KOPT-K1 (cell line): ENCODE measurements at regions not wholly inside any gene's neighbourhood (a gene's known extent, or its start where the extent isn't known, plus 50 kb on each side); places are given as distances from the start of the nearest gene placed in this dataset.

Experiments used
- H3K27ac ChIP-seq: fragments of 200-600 bp; sonication (generic); 2 replicates; pipeline ENCODE4 v1.5.1; 2016; ENCODE audit warnings: antibody characterized with exemption, mild to moderate bottlenecking, low read depth, low read length; ENCODE audit not compliant: poor library complexity, severe bottlenecking
- H3K36me3 ChIP-seq: fragments of 200-600 bp; sonication (generic); 2 replicates; pipeline ENCODE4 v1.5.1; 2017; ENCODE audit warnings: antibody characterized with exemption, mild to moderate bottlenecking, low read length, moderate library complexity; ENCODE audit not compliant: insufficient read depth
- H3K9me3 ChIP-seq: fragments of 200-600 bp; sonication (generic); 2 replicates; pipeline ENCODE4 v1.5.1; 2017; ENCODE audit warnings: antibody characterized with exemption, low read length, mild to moderate bottlenecking; ENCODE audit not compliant: insufficient read depth, poor library complexity, severe bottlenecking

DNA sequence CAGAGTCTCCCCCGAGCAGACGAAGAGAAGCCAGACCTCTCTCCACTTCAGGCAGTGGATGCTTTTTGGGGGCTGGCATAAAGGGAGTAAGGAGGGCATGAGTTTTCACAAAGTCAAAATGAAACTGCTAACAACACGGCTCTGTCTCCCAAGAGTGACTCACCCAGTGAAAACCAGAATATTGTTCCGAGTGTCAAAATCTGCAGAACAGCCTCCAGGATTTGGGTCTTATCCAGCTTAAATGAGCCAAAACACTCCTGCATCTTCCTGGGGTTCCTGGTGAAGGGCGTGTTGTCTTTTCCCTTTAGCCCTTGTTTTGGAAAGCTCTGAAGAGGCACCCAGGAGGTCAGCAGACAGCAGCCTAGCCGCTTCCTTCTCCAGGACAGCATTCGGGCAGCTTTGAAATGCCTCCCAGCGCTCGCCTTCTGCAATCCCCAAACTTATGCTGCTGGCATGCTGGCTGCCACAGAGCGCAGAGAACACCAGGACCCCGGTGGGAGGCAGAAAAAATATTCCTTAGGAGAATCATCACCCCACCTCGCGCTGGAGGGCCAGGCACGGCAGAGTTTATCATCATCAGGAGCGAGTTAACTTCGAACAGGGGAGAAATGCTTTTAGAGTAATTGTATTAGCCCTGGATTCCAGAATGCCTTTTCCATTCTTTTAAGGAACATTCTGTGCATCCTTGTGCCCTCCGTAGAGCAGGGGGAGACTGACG lies 117.7 kb upstream of the NCOR2 start:
- Histone ChIP-seq H3K36me3 (no peaks in the 10 kb centered on the region), H3K9me3 (no peaks in the 10 kb centered on the region), H3K27ac (no peak overlapping the region)

DNA sequence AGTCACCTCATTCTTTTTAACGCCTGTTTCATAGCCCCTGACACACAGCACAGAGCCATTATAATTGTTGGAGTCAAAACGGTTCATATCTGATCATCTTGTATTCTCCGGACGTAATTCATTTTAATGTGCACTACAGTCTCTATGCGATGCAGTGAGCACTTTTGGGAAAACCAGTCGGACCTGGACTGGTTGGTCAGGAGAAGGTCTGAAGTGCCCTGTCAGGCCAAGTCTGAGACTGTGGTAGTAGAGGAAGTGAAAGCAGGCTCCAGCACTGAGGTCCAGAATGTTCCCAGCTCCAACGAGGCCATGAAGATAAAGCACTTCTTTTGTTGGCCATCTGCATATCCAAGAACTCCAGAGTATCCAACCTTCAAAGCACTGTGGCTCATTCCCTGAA lies 117.1 kb upstream of the NCOR2 start:
- H3K9me3 ChIP-seq: no peaks in the 10 kb centered on the region

DNA sequence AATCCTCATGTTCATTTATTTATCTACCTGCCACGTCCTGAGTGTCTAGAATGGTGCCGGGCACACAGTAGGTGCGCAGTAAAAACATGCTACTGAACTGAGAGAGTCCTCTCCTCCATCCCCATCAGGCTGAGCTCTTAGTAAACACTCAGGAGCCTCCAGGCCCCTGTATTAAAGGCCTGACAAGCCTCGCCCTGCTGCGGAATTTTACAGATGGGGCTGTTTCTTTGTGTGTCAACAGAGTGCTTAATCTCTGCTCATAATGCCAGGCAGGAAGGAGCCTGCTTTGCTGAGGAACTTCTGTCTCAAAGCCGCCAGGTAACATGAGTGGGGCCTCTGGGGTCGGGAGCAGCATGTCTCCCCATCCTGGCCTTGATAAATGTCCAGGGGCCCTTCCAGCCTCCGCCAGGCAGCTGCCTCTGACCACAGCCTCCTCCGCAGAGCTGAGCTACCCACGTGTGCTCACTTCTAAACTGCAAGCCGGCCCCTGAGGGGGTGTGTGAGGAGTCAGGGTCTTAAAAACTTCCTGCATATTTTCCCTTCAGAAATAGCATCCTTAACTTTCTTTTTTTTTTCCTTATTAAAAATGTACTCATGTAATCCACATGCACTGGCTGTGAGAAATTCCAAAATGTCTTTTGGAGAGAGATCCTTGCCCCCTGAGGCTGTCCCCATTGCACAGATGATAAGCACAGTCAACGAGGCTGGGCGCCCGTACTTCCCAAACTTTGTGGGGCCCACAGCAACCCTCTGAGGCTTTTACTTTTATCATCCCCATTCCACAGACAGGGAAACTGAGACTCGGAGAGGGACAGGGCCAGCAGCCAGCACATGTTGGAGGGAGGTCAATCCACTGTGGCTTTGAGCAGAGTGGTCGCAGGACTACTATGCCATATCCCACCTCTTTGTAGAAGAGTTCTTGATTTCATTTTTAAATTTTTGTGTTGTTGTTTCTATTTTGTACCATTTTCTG lies 116.0 kb upstream of the NCOR2 start:
- H3K27ac ChIP-seq: no peak overlapping the region
- H3K36me3 ChIP-seq: no peaks in the 10 kb centered on the region
- H3K9me3 ChIP-seq: no peaks in the 10 kb centered on the region

More for the DNA sequence above, 117.1 kb upstream of the NCOR2 start:
- no peaks in the 10 kb centered on the region for H3K36me3 ChIP-seq
- no peak overlapping the region for H3K27ac ChIP-seq

DNA sequence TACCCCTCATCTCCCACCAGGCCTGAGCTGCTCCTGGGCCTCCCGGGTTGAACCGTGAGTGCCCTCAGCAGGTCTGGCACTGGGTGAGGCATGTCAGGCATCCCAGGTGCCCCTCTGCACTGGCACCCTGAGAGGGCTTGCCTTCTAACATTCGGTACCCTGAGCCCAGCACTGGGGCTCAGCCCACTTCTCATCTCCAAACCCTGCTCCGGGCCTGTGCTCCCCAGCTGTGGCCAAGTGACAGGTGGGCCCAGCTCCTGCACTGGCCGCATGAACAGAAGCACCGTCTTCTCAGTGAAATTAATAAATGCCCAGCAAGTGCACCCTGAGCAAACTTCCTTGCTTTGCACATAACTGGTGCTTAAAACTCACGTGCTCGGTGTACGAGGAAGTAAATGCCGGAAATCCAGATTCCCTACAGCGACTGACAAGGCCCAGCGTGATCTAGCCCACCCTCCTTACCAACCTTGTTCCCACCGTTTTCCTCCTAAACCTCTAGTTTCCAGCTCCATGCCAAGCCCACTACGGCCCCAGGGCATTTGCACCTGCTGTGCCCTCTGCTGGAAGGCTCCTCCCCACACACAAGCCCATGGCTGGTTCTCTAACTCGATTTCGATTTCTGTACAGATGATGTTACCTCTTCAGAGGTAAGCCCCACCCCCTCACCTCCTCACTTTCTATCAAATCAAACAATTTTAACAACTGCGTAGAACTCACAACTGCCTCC lies 115.2 kb upstream of the NCOR2 start:
- H3K27ac ChIP-seq: no peak overlapping the region
- H3K36me3 ChIP-seq: no peaks in the 10 kb centered on the region

DNA sequence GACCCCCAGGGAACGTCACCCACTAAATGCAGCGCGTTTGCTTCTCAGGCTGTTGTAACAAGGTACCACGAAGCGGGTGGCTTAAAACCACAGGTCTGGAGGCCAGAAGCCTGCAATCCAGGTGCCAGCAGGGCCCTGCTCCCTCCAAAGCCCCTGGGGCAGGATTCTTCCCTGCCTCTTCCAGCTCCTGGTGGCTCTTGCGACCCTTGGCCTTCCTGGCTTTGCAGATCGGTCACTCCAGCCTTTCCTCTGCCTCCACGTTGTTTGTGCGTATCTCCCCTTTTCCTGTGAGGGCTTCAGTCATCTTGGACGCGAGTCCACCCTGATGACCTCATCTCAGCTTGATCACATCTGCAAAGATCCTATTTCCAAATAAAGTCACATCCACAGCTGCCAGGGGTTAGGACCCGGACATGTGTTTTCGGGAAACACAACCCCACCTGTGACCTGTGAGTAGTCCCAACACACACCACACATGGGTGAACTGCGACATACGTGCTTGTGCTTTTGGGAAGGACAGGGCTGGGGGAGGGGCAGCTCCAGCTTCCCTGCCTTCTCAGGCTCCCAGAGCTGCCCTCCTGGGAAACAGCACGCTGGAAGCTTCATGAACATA lies 114.5 kb upstream of the NCOR2 start:
- no peaks in the 10 kb centered on the region for H3K9me3 ChIP-seq
- H3K27ac ChIP-seq: no peak overlapping the region
- H3K36me3 ChIP-seq: no peaks in the 10 kb centered on the region

More for the DNA sequence above, 115.2 kb upstream of the NCOR2 start:
- no peaks in the 10 kb centered on the region for H3K9me3 ChIP-seq

DNA sequence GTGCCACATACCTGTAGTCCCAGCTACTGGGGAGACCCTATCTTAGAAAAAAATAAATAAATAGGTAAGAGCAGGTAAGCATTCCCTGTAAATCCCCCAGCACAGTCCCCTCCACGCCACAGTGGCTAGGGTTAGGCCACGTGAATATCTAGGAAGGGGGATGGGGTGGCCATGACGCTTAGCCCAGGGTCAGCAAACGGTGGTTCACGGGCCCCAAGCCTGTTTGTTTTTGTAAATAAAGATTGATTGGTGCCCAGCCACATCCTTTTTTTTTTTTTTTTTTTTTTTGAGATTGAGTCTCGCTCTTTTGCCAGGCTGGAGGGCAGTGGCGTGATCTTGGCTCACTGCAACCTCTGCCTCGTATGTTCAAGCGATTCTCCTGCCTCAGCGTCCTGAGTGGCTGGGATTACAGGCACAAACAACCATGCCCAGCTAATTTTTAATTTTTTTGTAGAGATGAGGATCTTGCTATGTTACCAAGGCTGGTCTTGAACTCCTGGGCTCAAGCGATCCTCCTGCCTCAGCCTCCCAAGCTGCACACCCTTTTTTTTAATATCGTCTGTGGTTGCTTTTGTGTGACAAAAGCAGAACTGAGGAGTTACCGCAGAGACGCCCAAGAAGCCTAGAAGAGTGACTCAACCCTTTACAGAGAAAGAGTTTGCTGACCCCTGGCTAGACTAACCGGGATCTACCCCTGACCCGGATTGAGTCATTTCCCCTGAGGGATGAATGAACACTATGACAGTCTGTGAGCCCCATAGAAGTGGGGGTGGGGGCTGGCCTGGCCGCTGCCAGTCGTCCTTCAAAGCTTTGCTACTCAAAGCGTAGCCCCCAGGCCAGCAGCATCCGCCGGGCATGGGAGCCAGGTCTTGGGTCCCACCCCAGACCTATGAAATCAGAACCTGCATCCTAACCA lies 113.7 kb upstream of the NCOR2 start:
- Histone ChIP-seq H3K27ac (no peak overlapping the region), H3K9me3 (no peaks in the 10 kb centered on the region), H3K36me3 (no peaks in the 10 kb centered on the region)

DNA sequence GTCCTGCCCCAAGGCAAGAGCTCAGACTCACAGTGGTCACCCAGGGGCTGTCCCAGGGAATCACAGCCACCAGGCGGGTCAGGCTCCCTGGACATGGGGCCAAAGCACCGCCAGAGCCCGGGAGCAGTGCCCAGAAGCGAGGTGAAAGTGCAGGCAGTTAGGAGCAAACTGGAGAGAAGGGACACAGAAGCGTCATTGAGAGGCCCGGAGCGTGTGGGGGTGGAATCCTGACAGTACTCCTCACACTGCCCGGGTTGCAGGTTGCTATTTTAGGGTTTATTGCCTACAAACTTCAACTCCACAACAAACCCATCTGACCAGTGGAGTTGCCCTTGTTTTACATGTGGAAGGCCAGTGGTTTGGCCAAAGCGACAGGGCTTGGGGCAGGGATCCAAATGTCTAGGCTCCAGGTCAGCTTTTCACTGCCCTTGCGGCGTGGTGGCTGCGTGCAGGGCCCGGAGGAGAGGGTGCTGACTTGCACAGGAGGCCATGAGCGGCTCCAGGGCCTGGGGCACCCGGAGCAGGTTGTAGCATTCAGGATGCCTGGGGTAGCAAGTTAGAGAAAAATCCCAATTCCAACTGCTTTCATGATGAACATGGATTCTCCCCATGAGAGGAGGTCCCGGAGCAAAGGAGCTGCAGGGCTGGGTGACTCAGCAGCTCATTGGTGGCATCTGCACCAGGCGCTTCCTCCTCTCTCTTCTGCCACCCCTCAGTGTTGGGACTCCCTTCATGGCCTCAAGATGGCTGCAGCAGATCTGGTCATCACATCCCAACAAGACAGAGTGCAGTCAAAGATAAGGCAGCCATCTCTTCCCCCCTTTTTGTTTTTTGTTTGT lies 112.3 kb upstream of the NCOR2 start:
- H3K9me3 ChIP-seq: no peaks in the 10 kb centered on the region
- no peak overlapping the region for H3K27ac ChIP-seq
- H3K36me3 ChIP-seq: no peaks in the 10 kb centered on the region

DNA sequence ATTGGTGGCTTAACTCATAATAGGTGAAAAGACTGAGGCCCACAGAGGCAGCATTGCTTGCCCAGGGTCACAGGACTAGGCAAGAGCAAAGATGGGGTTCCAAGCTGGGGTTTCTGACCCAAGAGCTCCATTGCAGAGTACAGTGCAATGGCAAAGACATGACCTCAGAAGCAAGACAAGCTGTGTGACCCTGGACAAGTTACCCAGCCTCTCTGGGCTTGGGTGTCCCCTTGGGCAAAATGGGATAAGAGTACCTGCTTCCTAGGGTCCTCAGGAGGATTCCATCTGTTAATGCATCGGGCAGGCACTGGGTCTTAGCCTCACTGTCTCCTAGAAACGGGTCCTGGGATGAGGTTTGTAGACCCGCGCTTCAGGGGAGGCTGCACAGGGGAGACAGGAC lies 111.6 kb upstream of the NCOR2 start:
- H3K9me3 ChIP-seq: no peaks in the 10 kb centered on the region
- H3K27ac ChIP-seq: no peak overlapping the region
- H3K36me3 ChIP-seq: no peaks in the 10 kb centered on the region

DNA sequence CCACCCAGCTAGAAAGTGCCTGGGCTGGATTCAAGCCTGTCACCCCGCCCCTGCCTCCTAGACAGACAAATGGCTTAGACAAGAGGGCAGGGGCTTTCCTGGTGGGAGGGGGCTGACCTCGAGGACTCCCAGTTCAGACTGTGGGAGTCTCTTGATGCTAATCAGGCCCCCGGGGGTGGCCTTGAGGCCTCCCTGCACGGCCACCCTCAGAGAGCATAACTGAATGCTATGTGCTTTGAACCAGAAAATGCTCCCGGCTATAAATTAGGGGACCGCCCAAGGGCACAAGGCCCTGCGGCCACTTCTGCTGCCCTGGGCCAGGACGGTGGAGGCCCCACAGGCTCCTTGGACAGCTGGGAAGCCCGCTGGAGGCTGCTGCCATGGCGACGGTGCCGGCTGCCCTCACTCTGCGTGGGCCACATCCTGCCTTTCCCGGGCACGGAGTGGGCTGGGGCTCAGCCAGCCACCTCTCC lies 111.0 kb upstream of the NCOR2 start:
- H3K27ac ChIP-seq: no peak overlapping the region
- H3K36me3 ChIP-seq: no peaks in the 10 kb centered on the region
- H3K9me3 ChIP-seq: no peaks in the 10 kb centered on the region

DNA sequence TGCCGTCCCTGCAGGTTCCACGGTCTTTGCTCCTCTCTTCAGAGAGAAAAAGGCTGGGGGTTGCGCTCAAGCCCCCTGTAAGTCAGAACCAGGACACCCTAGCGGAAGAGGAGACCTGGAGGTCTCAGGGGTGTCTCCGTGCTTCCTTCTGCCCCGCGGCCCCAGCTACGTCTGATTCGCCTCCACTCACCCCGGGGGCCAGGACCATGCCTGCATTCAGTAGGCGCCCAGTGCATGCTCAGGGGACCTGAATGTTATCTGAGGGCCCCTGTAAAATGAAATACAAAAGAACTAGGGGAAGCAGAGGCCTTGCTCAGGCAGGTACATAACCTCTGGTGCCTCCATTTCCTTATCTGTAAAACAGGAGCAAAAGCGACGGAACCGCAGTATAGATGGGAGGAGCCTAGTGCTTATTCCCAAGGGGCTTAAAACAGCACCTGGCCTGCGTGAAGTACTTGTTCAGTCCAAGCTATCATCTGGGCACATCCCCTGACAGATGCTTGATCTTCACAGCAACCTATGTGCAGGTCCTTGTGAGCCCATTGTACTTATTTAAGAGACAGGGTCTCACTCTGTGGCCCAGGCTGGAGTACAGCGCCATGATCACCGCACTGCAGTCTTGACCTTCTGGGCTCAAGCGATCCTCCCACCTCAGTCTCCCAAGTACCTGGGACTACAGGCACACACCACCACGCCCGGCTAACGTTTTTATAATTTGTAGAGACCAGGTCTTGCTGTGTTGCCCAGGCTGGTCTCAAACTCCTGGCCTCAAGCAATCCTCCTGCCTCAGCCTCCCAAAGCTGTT lies 110.3 kb upstream of the NCOR2 start:
- Histone ChIP-seq H3K36me3 (no peaks in the 10 kb centered on the region), H3K27ac (no peak overlapping the region), H3K9me3 (no peaks in the 10 kb centered on the region)

DNA sequence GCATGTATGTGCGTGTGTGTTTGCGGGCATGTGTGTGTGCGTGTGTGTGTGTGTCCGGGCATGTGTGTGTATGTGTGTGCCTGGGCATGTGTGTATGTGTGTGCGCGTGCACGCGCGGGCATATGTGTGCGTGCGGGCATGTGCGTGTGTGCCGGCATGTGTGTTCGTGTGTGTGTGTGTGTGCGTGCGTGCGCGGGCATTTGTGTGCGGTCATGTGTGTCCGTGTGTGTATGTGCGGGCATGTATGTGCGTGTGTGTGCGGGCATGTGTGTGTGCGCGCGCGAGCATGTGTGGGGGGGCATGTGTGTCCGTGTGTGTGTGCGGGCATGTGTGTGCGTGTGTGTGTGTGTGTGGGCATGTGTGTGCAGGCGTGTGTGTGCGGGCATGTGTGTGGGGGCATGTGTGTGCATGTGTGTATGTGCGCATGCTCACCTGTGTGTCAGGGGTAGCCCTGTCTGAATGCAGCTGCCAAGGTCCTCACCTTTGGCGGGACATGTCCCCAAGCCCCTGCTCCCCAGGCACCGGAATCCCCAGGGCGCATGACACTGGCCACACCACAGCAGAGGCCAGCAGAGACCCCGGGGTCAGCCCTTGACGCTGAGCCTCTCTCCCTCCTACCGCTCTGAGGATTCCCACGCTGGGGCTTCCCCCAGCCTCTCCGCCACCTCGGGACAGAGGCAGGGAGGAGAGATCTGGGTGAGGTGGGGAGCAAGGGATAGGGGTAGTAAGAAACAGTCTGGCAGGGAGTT lies 109.5 kb upstream of the NCOR2 start:
- Histone ChIP-seq H3K27ac (no peak overlapping the region), H3K9me3 (no peaks in the 10 kb centered on the region), H3K36me3 (no peaks in the 10 kb centered on the region)
